KOPT-K1 (cell line): ENCODE measurements at regions not wholly inside any gene's neighbourhood (a gene's known extent, or its start where the extent isn't known, plus 50 kb on each side); places are given as distances from the start of the nearest gene placed in this dataset.

Experiments used
- H3K27ac ChIP-seq: fragments of 200-600 bp; sonication (generic); 2 replicates; pipeline ENCODE4 v1.5.1; 2016; ENCODE audit warnings: antibody characterized with exemption, mild to moderate bottlenecking, low read depth, low read length; ENCODE audit not compliant: poor library complexity, severe bottlenecking
- H3K36me3 ChIP-seq: fragments of 200-600 bp; sonication (generic); 2 replicates; pipeline ENCODE4 v1.5.1; 2017; ENCODE audit warnings: antibody characterized with exemption, mild to moderate bottlenecking, low read length, moderate library complexity; ENCODE audit not compliant: insufficient read depth
- H3K9me3 ChIP-seq: fragments of 200-600 bp; sonication (generic); 2 replicates; pipeline ENCODE4 v1.5.1; 2017; ENCODE audit warnings: antibody characterized with exemption, low read length, mild to moderate bottlenecking; ENCODE audit not compliant: insufficient read depth, poor library complexity, severe bottlenecking

DNA sequence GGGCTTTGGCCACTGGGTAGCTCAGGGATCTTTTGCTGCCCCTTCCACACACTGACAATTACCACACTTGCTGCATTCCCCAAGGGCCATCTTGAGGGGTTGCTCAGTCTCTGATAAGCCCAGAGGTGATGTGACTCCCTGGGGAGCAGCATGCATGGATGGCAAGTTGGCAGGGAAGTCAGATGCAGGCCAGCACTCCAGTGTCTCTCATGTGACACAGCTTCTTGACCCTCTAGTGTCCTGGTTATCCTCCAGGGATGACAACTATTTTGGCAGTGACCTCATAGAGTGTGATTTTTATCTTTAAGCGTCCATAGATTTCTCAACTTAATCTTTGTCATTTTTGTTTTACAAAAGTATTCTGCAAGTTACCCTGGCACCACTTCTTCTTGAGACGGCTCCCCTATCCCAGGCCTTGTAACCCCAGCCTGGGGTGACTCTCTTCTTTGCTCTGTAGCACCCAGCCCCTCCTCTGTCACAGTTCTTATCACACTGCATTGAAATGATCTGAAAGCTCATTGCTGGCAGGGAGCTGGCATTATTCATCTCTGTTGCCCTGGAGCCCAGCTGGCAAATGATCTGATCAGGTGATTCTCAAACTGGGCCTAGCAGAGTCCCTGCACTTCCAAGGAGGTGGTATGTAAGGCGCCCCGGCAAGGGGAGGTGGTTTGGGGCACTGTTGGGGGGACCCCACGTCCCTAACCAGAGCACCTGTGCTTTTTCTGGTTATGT is 72.6 kb downstream of the TENT5C start:
- no peaks in the 10 kb centered on the region for H3K36me3 ChIP-seq
- no peaks in the 10 kb centered on the region for H3K9me3 ChIP-seq
- H3K27ac ChIP-seq: no peak overlapping the region

DNA sequence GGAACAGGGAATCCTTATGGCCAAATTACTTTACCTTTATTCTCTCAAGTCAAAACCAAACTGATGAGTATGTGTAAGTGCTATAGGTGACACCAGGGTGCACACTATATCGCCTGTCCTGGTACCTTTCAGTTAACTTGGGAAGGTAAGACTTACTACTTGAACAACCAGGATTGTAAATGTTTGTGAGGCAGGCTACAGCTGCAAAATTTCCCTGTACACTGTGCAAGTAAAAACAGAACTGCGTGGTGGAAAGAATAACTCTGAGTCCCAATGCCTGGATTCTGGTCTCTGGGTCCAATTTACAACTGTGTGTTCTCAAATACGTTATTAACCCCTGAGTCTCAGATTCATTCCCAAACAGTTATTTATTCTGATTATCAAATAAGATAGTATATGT is 73.5 kb downstream of the TENT5C start:
- Histone ChIP-seq H3K36me3 (no peaks in the 10 kb centered on the region), H3K27ac (no peak overlapping the region), H3K9me3 (no peaks in the 10 kb centered on the region)

DNA sequence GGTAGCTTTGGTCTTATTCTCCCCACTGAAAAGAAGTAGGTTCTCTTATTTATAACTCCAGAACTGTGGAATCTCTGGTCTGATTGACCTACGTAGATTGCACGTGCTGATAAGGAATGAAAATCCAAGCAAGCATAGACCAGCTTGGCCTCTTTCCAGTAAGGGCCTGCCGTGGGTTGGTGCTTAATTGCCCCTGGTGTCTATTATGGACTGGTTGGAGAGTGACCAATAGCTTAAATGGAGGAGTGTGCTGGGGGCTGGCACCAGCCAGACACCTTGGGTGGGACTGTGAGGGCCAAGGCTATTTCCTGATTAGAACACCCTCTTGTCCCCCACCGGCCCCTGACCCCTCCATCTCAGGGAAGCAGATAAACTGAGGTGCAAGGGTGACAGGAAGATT is 74.0 kb downstream of the TENT5C start:
- H3K9me3 ChIP-seq: no peaks in the 10 kb centered on the region
- no peaks in the 10 kb centered on the region for H3K36me3 ChIP-seq
- H3K27ac ChIP-seq: no peak overlapping the region

DNA sequence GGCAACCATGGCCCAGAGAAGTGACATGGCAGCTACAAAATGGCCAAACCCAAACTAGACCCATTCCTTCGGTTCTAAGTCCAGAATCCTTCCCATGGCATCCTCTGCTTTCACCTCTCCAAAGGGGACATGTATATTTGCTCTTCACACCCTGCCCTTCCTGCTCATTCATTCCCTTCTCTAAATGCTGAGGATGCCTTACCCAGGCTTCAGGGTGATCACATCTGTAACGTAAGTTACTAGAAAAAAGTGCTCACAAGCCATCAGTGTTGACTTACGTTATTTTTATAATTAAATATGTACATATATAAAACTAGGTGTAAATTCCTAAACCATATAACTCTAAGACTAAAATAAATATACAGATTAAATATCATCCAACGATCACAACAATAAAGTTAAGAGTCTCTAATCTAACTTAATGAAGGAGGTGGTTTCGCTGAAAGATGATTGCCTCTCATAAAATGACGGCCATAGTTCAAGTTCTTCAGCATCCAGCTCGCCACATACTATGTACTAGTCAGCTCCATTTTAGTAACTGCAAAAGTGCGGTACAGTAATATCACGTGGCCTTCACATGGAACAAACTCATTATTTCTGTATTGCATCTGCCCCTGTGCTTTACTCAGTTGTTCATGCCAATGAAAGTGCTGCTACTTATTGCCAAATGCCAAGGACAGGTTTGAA is 74.6 kb downstream of the TENT5C start:
- Histone ChIP-seq H3K36me3 (no peaks in the 10 kb centered on the region), H3K27ac (no peak overlapping the region)

DNA sequence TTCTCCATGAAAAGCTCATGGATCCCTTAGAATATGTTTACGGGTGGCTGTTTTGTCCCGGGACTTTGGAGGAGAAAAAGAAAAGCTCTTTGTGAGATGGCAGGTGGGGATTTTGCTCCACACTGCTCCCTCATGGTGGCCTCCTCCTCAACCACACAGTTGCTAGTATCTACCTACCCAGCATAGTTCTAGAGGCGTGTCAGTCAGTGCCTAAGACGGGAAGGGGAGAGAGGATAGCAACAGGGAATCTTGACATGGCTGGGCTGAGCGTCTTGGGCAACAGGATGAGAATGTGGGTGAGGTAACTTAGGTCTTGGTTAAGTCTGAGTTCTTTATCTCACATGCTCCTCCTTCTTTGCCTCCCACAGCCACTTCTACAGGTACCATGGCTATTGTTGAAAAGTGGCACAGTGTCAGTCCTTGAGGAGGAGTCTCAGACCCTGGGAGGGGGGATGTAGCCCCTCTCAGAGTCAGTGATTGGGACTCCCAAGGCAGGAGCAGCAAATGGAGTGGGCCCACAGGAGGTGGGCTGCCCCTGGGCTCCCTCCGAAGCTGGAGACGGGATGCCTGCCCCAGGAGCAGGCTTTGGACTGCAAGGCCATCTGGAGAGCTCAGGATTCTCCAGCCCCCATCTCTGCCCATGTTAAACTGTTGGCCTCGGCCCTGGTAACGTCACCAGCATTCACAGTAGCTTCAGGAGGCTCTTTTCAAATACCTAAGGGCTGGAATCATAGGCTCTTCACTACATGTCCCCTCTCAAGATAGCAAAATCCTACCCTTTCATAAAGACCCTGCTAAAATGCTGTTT is 75.4 kb downstream of the TENT5C start:
- H3K9me3 ChIP-seq: no peaks in the 10 kb centered on the region
- no peaks in the 10 kb centered on the region for H3K36me3 ChIP-seq
- no peak overlapping the region for H3K27ac ChIP-seq

More for the DNA sequence above, 74.6 kb downstream of the TENT5C start:
- H3K9me3 ChIP-seq: no peaks in the 10 kb centered on the region

DNA sequence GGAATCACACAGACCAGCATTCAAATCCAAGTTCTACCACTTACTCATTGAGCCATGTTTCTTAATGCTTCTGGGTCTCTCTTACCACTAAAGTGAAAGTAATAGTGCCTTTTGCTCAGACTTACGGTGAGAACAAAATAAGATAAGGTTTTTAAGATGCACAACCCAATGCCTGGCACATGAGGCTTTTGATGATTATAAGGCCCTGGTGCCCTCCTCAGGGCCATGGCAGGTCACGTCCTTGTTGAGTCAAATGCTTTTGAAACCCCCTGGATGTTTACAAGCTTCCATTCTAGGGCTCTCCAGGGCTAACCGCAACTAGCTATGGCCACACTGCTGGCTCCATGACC is 76.0 kb downstream of the TENT5C start:
- Histone ChIP-seq H3K9me3 (no peaks in the 10 kb centered on the region), H3K27ac (no peak overlapping the region), H3K36me3 (no peaks in the 10 kb centered on the region)

DNA sequence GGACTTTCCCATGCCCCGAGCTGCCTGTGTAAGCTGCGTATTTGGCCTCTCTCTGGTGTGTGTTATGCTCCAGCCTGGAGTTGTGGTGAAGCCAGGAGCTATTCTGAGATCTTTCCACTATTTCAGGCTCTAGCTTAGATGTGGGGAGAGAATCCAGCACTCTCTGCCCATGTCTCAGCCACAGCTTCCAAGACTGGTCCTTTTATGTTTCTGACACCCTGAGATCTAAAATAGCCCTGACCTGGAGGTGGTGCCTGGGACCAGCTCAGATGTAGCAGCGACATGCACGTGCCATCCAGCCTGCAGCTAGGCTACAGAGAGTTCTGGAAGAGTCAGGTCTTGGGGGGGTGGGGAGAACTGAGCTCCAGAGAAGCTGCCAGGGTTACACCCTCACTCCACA is 76.5 kb downstream of the TENT5C start:
- Histone ChIP-seq H3K9me3 (no peaks in the 10 kb centered on the region), H3K36me3 (no peaks in the 10 kb centered on the region), H3K27ac (no peak overlapping the region)

DNA sequence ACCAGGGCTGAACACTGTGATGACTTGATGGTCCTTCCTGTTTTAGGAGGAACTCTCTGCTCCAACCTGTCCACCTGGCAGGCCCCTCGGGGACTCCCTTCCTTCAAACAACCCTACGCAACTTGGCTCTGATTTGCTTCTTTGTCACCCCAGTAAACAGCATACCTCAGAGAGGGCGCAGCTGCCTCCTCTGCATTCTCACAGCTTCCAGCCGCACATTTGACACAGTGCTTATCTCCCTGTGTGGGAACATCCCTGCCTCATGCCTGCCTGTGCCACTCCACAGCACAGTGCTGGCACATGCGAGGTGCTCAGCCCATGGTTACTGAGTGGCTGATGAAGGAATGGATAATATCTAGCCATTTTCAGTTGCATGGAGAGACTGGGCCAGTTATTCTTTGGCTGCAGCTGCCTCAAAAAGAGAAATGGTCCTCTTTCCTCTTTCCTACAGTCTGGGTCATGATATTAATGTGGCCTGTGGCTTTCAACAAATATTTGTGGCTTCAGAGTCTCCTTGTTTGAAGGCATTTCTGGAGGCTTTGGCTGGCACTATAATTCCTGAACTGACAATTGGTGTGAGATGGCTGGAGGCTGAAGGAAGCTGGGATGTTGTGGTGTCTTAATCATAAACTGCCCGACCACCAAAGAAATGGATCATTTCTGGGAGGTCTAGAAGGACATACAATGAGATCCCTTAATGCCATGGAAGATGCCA is 77.9 kb downstream of the TENT5C start:
- Histone ChIP-seq H3K9me3 (no peaks in the 10 kb centered on the region), H3K36me3 (no peaks in the 10 kb centered on the region), H3K27ac (no peak overlapping the region)

DNA sequence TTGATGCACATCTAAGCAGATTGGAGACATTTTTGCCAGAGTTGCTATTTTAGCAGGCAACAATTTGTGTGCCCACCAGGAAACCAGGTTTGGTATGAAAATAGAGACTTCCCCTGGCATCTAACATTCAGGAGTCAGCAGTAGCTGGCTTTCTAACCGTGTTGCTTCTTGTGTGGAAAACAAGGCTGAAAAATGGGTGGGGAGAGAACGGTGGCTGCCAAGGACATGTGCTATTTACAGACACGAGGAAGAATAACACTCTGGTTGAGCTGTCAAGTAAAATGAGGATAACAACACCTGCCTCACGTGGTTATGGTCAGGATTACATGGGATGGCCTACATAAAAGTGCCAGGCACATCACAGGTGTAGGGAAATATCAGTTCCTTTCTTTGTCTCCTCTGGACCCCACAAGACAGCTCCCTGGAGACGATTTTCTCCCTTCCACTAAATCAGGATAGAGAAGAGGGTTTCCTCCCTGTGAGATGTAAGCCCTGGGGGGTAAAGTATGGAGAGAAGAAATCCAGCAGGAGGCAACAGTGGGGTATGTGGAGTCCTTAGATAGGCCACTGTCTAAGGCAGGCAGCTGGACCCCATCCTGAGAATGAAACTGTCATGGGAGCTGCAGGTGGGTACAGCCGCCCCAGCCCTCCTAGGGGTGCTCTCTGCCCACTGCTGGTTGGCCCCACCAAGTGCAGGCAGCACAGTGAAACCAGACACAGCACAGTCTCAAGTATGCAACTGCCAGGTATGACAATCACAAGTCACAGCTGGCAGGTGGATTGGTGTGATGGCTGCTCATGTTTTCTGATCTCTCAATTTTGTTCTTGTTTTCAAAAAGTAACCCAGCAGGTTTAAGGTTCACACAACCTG is 80.3 kb downstream of the TENT5C start:
- Histone ChIP-seq H3K9me3 (no peaks in the 10 kb centered on the region), H3K36me3 (no peaks in the 10 kb centered on the region), H3K27ac (no peak overlapping the region)

DNA sequence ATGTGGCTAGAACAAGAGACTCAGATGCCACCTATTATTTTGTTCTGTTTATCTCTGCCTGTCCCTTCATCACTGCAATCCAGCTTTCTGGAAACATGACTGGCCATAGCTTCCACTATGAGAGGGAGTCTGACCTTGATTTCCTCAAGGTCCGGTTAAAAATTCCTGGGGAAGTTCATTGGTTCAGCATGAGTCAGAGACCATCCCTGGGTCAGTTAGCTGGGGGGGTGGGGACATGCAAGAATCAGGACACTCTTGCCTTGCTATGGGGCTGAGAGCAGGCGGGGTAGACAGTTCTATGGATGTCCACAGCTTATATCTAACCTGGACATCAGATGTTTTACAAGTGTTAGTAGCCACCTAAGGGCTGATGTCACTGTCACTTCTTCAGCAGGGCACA is 81.1 kb downstream of the TENT5C start:
- H3K36me3 ChIP-seq: no peaks in the 10 kb centered on the region
- no peaks in the 10 kb centered on the region for H3K9me3 ChIP-seq
- H3K27ac ChIP-seq: no peak overlapping the region

DNA sequence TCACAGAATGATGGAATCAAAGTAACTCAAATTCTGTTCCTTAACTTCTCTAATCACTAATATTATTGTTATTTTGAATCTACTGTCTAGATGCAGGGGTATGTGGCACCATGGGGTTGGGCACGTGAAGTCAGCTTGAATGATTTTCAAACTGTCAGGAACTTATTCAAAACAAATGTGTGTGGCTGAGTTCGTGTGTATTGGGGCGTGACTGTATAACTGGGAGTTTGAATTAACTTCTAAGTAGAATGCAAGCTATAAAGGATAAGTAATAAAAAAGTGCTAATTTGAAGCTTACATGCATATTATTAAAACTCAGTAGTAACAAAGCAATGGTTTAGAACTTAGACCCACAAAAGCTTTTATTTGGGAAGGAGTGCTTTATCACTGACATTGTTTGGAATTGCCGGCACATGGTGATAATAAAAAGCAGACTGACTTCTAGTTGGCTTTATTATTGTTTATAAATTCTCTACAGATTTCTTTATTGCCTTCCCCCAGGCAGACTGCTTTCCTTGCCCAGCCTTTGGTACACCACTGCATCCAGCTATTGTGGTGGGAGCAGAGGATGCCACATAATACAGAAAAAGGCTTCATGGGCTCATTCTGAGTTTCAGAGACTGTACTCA is 84.3 kb downstream of the TENT5C start:
- H3K27ac ChIP-seq: no peak overlapping the region
- H3K9me3 ChIP-seq: no peaks in the 10 kb centered on the region

DNA sequence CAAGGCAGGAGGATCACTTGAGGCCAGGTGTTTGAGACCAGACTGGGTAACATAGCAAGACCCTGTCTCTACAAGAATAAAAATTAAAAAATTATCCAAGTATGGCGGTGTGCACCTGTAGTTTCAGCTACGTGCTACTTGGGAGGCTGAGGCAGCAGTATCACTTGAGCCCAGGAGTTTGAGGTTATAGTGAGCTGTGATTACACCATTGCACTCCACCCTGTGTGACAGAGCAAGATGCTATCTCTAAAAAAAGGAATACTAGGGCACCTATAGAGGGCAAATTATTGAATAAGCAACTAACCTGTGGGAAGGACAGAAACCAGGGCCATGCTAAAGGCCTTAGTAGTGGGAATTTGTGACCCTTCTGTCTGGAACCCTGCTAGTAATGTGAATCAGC is 86.1 kb downstream of the TENT5C start:
- Histone ChIP-seq H3K27ac (no peak overlapping the region), H3K36me3 (no peaks in the 10 kb centered on the region), H3K9me3 (no peaks in the 10 kb centered on the region)

More for the DNA sequence above, 84.3 kb downstream of the TENT5C start:
- no peaks in the 10 kb centered on the region for H3K36me3 ChIP-seq

DNA sequence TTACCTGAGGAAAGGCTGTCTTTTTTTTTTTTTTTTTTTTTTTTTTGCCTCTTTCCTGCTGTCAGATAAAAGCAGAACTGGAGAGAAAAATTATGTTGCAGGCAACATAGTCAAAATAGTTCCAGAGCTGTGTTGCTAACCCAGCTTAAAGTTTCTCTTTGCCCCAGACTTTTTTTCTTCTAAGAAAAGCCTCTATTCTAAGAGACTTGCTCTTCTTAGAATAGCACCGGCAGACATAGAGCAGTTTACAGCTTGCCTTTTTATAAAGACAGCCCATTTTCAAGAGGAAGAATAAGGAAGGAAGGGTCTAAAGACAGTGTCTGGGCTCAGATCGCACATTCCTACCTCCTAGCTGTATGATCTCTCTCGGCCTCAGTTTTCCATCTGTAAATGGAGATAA is 88.7 kb downstream of the TENT5C start:
- Histone ChIP-seq H3K36me3 (no peaks in the 10 kb centered on the region), H3K9me3 (no peaks in the 10 kb centered on the region), H3K27ac (no peak overlapping the region)
